ENCODE measurements at regions not wholly inside any gene's neighbourhood (a gene's known extent, or its start where the extent isn't known, plus 50 kb on each side); places are given as distances from the start of the nearest gene placed in this dataset.

DNA sequence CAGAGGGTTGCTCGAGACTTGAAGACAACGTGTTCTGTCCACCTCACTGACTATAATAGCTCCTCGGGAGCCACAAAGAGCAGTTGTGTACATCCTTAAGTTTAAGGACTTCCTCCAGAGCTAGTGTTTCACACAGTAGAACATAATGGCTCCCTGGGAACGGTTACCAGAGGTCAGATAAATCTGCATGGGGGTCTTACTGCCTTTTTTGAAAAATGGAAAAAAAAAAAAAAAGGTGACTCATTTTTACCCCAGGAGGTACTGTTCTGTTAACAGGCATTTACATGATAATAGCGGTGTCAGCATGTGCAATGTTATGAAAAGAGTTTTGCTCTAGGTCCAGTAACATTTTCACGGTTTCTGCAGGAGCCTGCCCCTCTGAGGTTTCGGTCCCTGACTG is 498.9 kb upstream of the WWC1 start:
- no peak overlapping the region for H3K27ac Mint-ChIP-seq
- H3K36me3 Mint-ChIP-seq (ENCODE audit: low read depth) = no peaks in the 10 kb centered on the region
- no peaks in the 10 kb centered on the region for H3K4me1 Mint-ChIP-seq (ENCODE audit: low read depth)
- no peaks in the 10 kb centered on the region for H3K27me3 Mint-ChIP-seq
- H3K9me3 Mint-ChIP-seq = peaks cover 3% of the 10 kb centered on the region
- H3K4me3 Mint-ChIP-seq = no peak overlapping the region

DNA sequence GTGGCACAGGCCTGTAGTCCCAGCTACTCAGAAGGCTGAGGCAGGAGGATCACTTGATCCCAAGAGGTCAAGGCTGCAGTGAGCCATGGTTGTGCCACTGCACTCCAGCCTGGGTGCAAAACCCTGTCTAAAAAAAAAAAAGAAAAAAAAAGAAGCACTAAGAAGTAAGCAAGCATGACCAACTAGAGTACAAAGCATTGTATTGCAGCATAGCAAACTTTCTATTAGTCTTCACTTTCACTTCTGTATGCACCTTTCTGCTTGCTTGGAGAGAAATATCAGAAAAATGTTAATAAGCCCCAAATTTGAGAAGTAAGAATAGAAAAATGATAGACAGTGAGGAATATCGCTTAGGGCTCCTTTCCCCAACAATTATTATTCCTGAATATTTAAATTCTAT is 497.7 kb upstream of the WWC1 start:
- Mint-ChIP-seq H3K9me3 (peaks cover 1% of the 10 kb centered on the region), H3K36me3 (ENCODE audit: low read depth) (no peaks in the 10 kb centered on the region), H3K4me1 (ENCODE audit: low read depth) (no peaks in the 10 kb centered on the region), H3K27ac (no peak overlapping the region), H3K27me3 (no peaks in the 10 kb centered on the region), H3K4me3 (no peak overlapping the region)

DNA sequence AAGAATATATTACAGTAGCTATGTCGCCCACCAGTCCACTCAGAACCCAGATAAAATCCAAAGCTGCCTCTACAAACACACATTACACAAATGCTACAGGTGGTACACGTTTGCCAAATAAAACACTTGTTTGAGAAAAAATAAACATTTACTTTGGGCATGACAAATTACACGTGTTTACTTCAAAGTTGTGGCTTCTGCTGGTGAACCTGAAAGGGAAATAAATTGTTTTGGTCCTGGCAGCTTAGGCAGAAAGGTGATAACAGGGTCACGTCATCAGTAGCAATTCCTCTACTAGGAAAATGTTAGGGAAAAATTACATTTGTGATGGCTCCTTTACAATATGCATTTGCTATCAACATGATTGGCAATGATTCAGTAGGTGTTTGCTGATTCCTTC is 497.3 kb upstream of the WWC1 start:
- Mint-ChIP-seq H3K4me3 (no peak overlapping the region), H3K27me3 (no peaks in the 10 kb centered on the region), H3K27ac (no peak overlapping the region), H3K36me3 (ENCODE audit: low read depth) (no peaks in the 10 kb centered on the region), H3K4me1 (ENCODE audit: low read depth) (no peaks in the 10 kb centered on the region), H3K9me3 (no peaks in the 10 kb centered on the region)

DNA sequence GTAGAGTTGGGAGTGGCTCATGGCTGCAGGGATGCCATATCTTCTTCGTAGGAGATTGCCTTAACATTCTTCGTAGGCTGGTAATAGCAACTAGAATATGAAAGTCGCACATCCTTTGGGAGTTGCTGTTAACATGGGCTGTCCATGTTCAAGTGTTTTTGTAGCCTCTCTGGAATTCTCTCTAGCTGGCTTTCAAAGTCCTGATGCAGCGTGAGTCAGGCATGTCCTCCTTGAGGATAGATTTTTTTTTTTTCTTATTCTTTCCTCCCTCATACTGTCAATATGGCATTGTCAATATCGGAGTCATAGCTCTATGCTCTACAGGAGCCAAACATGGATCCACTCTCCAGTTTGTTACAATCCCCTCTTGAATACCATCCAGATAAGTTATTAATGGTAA is 494.8 kb upstream of the WWC1 start:
- Mint-ChIP-seq H3K4me3 (no peak overlapping the region), H3K4me1 (ENCODE audit: low read depth) (no peaks in the 10 kb centered on the region), H3K36me3 (ENCODE audit: low read depth) (no peaks in the 10 kb centered on the region)

DNA sequence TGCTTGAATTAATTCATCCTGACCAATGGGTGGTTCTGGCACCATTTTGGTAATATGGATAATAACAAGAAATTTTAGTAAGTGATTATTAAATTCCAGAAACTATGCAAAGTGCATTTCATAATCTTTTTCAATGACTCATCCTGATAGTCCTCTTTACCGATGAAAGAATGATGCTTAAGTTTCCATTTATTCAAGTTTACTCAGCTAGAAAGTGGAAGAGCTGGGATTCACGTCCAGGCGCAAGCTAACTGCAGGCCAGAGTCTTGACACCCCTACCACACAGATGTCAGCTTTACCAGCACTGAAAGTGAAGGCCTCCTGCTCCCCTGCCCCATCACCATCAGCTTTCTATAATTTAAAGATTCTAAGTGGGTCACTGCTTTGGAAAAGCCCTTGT is 493.5 kb upstream of the WWC1 start:
- H3K9me3 Mint-ChIP-seq = peaks cover 5% of the 10 kb centered on the region
- H3K4me3 Mint-ChIP-seq = no peak overlapping the region
- no peaks in the 10 kb centered on the region for H3K4me1 Mint-ChIP-seq (ENCODE audit: low read depth)
- H3K27me3 Mint-ChIP-seq = no peaks in the 10 kb centered on the region
- H3K36me3 Mint-ChIP-seq (ENCODE audit: low read depth) = no peaks in the 10 kb centered on the region
- H3K27ac Mint-ChIP-seq = no peak overlapping the region

More for the DNA sequence above, 494.8 kb upstream of the WWC1 start:
- Mint-ChIP-seq H3K9me3 (peaks cover 5% of the 10 kb centered on the region), H3K27ac (no peak overlapping the region), H3K27me3 (no peaks in the 10 kb centered on the region)

DNA sequence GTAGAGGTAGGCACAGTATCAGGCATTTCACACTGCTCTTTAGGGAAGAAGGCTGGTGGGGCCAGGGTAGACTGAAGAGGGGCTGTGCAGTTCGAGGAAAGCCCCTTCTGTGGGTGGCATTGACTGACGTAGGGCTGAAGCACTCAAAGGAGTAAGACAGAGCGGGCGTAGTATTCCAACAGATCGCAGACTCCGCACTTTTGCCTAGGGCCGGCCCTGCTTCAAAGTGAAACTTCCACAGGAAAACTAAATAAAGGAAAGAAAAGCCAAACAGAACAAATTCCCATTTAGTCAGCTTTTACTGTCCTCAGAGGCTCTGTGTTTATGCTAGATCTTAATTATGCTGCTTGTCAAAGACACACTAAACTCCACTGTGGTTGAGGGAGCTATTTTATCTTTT is 493.0 kb upstream of the WWC1 start:
- Mint-ChIP-seq H3K27me3 (no peaks in the 10 kb centered on the region), H3K27ac (no peak overlapping the region), H3K4me1 (ENCODE audit: low read depth) (no peaks in the 10 kb centered on the region), H3K9me3 (peaks cover 5% of the 10 kb centered on the region), H3K36me3 (ENCODE audit: low read depth) (no peaks in the 10 kb centered on the region), H3K4me3 (no peak overlapping the region)

DNA sequence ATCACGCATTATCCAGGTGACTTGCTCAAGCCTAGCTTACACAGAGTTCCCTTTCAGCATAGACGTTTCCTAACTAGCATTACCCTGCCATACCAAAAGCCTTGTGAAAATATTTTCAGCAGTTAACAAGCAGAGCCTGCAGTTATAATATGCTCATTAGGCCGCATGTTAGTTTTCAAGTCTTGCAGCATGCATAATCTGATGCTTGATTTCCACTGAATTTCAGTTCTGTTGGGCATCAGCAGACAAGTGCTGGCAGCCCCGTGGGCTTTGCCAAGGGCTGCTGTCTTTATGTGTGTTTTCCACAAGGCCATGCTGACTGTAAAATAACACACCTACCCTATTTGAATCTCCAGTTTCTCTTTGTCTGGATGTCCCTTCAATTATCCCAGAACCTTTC is 491.0 kb upstream of the WWC1 start:
- Mint-ChIP-seq H3K4me3 (no peak overlapping the region), H3K36me3 (ENCODE audit: low read depth) (no peaks in the 10 kb centered on the region), H3K4me1 (ENCODE audit: low read depth) (no peaks in the 10 kb centered on the region), H3K27me3 (no peaks in the 10 kb centered on the region), H3K9me3 (peaks cover 5% of the 10 kb centered on the region), H3K27ac (no peak overlapping the region)

DNA sequence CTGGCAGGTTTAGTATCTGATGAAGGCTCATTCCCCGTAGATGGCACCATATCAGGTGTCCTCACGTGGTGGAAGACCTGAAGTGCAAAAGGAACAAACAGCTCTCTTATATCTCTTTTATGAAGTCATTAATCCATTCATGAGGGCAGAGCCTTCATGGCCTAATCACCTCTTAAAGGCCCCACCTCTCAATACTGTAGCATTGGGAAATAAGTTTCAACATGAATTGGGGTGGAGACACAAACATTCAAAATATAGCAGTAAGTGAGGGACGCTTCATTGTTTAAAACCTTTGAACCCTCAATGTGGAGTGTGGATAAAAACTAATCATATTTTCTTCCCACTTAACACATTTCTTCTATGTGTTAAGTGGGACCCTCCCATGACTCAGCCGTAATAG is 489.4 kb upstream of the WWC1 start:
- Mint-ChIP-seq H3K4me1 (ENCODE audit: low read depth) (no peaks in the 10 kb centered on the region), H3K4me3 (no peak overlapping the region), H3K27me3 (no peaks in the 10 kb centered on the region), H3K27ac (no peak overlapping the region), H3K36me3 (ENCODE audit: low read depth) (no peaks in the 10 kb centered on the region), H3K9me3 (peaks cover 5% of the 10 kb centered on the region)

DNA sequence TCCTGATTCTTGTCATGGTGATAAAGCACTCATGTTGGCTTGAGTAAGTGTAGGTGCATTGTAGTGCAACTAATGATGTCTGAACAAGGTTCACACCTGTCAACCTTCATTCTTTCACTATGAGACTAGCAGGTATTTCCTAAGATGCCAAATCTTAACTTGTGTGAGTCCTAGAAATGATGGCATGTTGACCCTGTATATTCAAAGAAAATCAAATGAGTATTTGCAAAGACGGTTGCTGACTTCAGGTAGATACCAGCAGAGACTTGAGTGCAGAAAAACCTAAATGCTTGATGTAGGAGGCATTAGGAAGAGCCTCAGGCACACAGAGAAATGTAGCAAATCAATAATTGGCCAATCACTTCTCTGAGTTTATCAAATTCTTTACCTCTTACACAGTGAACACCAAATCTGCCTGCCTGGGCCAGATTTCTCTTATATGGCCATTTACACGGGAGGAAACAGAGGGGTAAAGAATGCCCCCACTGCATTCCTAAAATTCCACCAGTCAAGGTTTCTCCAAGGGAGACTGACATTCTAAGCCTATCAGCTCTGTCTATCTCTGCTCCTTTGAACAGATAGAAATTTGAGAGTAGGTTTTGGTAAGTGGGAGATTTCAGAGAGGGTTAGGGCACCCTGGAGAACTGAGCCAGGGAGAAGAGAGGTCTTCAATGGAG is 488.6 kb upstream of the WWC1 start:
- Mint-ChIP-seq H3K27me3 (no peaks in the 10 kb centered on the region), H3K9me3 (peaks cover 5% of the 10 kb centered on the region), H3K4me3 (no peak overlapping the region), H3K4me1 (ENCODE audit: low read depth) (no peaks in the 10 kb centered on the region), H3K27ac (no peak overlapping the region), H3K36me3 (ENCODE audit: low read depth) (no peaks in the 10 kb centered on the region)

DNA sequence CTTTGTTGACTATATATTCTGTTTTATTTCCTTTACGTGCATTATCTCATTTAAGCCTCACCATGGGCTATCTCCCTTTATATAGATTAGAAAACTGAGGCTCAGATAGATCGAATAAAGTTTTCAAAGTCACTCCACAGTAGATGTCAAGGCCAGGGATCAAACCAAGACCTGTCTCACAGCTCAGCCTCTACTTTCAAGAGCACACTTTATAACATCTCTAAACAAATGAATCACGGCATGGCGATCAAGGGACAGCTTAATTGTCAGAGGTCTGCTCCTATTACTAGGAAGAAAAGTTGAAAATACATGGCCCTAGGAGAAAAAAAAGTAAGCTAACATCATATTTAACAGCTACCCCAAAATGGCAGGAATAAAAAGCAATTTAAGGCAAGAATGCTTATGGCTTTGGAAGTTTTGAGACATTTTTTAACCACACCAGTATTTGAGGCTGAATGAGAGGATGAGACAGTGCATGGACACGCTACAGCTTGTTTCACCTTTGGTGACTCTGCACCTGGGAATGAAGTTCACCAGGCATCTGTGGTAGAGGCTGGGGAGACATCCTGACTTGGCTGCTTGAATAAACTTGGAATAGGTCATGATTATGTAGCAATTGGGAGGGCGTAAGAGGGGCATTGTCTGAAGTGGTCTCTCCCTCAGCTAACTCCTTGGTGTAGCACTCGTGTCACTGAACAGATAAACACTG is 486.8 kb upstream of the WWC1 start:
- H3K36me3 Mint-ChIP-seq (ENCODE audit: low read depth) = no peaks in the 10 kb centered on the region
- no peak overlapping the region for H3K27ac Mint-ChIP-seq
- H3K4me3 Mint-ChIP-seq = no peak overlapping the region
- H3K4me1 Mint-ChIP-seq (ENCODE audit: low read depth) = no peaks in the 10 kb centered on the region
- H3K9me3 Mint-ChIP-seq = peaks cover 5% of the 10 kb centered on the region
- no peaks in the 10 kb centered on the region for H3K27me3 Mint-ChIP-seq

DNA sequence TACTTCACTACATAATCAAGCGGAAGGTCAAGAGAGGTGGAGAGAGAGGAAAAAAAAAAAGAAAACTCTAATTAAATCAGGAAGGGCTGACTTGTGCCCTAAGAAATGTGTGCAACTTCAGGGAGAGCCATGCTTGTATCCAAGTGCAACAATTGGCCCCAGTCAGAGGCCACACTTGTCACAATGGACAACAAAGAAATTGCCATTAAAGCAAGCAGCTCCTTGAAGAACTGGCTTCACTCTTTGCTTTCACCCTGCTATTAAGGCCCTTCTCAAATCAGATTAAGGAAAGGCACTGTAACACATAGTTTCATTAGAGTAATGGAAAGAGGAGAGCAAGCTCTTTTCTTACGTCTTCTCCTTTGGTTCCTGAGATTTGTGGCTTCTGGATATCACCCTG is 480.9 kb upstream of the WWC1 start:
- Mint-ChIP-seq H3K27ac (no peak overlapping the region), H3K9me3 (no peaks in the 10 kb centered on the region), H3K4me1 (ENCODE audit: low read depth) (no peaks in the 10 kb centered on the region), H3K36me3 (ENCODE audit: low read depth) (no peaks in the 10 kb centered on the region), H3K4me3 (no peak overlapping the region), H3K27me3 (no peaks in the 10 kb centered on the region)

DNA sequence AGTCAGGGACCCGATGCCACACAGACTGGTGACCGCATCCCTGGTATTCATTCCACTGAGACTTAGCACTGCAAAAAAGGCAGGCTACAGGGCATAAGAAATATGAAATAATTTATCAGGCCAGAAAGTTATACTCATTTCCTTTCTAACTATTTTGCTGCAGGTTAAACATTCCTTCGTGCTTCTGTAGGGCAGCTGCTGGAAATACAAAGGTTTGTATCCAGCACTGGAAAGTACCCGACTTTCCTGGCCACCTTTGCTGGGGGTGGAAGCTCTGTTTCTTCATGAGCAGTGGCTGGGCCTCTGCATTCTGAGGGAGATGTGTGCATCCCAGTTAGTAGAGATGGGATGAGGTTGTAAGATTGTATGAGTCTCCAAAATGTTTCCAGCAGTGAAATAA is 478.6 kb upstream of the WWC1 start:
- H3K4me1 Mint-ChIP-seq (ENCODE audit: low read depth) = no peaks in the 10 kb centered on the region
- H3K36me3 Mint-ChIP-seq (ENCODE audit: low read depth) = no peaks in the 10 kb centered on the region
- no peak overlapping the region for H3K4me3 Mint-ChIP-seq
- H3K27me3 Mint-ChIP-seq = no peaks in the 10 kb centered on the region
- H3K9me3 Mint-ChIP-seq = no peaks in the 10 kb centered on the region
- no peak overlapping the region for H3K27ac Mint-ChIP-seq

DNA sequence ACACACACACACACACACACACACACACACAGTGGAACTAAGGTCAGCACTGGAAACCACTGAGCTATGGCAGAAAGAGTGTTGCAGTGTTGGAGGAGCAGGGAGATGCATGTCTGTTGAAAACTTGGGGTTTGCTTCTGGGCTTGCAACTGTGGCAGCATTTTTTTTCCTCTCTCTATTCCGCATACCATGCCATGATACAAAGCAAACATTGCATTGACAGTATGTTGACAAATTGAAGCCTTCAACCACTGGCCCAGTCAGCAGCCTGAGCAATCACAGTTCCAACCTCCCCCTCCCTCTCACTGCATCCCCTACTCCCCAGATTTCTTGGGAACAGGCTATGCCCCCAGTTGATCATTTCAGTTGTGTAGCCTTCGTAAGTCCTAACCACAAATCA is 478.1 kb upstream of the WWC1 start:
- no peak overlapping the region for H3K4me3 Mint-ChIP-seq
- H3K36me3 Mint-ChIP-seq (ENCODE audit: low read depth) = no peaks in the 10 kb centered on the region
- no peaks in the 10 kb centered on the region for H3K9me3 Mint-ChIP-seq
- no peaks in the 10 kb centered on the region for H3K4me1 Mint-ChIP-seq (ENCODE audit: low read depth)
- no peaks in the 10 kb centered on the region for H3K27me3 Mint-ChIP-seq
- no peak overlapping the region for H3K27ac Mint-ChIP-seq

DNA sequence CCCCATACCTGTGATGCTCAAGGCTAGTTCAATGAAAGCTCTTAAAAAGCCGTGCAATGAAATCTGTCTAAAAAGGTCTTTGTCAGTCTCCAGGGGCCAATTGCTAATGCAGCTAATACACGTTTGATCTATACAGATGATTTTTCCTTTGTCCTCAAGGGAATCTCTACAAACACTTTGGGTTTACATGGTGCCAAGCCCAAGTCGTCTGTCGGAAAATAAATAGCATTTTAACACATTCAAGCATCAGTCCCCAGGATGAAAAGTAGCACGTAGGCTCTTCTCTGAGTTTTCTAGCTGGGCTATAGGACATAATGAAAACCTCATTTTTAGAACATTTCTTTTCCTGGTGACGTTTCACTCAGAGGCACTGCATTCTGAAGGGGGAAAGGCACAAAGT is 477.4 kb upstream of the WWC1 start:
- Mint-ChIP-seq H3K27me3 (no peaks in the 10 kb centered on the region), H3K27ac (no peak overlapping the region), H3K4me3 (no peak overlapping the region), H3K4me1 (ENCODE audit: low read depth) (no peaks in the 10 kb centered on the region), H3K9me3 (no peaks in the 10 kb centered on the region), H3K36me3 (ENCODE audit: low read depth) (no peaks in the 10 kb centered on the region)

DNA sequence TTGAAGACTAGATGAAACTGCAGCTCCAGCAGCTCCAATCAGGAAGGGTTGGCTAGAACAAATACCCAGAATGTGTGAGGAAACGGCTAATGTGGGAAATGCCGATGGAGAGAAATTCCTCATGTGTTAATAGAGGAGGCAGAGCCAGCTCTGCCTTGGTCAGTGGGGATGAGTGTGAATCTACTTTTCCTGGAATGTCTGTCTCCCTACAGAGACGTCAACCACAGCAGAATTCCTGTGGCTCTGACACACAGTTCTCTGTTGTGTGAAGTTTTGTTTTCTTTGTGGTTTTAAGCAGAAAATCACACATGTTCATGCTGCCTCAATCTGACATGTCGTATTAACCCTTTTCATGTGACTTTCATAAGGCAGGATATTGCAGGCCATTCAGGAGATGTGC is 476.6 kb upstream of the WWC1 start:
- no peaks in the 10 kb centered on the region for H3K4me1 Mint-ChIP-seq (ENCODE audit: low read depth)
- H3K9me3 Mint-ChIP-seq = no peaks in the 10 kb centered on the region
- H3K27ac Mint-ChIP-seq = no peak overlapping the region
- H3K4me3 Mint-ChIP-seq = no peak overlapping the region
- H3K36me3 Mint-ChIP-seq (ENCODE audit: low read depth) = no peaks in the 10 kb centered on the region
- no peaks in the 10 kb centered on the region for H3K27me3 Mint-ChIP-seq

DNA sequence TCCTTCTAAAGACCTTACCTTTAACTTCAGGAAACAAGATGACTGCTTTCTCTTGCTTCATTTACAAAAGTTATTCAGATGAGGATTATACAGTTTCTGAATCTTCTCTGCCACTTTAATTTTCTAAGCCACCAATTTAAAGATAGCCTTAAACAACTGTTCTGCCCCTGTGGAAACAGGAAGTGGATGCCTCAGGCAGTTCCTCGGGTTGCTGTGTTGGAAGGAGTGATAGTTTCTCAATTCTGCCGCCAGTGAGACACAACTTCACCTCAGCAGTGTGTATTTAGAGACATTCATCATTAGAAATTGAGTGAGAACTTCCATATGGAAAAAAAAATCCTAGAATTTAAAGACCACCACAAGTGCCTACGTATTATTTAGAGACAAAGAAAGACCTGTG is 475.1 kb upstream of the WWC1 start:
- no peaks in the 10 kb centered on the region for H3K36me3 Mint-ChIP-seq (ENCODE audit: low read depth)
- H3K27me3 Mint-ChIP-seq = no peaks in the 10 kb centered on the region
- no peaks in the 10 kb centered on the region for H3K4me1 Mint-ChIP-seq (ENCODE audit: low read depth)
- no peak overlapping the region for H3K4me3 Mint-ChIP-seq
- no peak overlapping the region for H3K27ac Mint-ChIP-seq
- H3K9me3 Mint-ChIP-seq = no peaks in the 10 kb centered on the region
